Activated naive CD4-positive, alpha-beta T cell treated with anti-CD3 and anti-CD28 coated beads, Interleukin-2, amount 10 ng/mL, durations not matched to agents 7 days and 5 days (primary cell): ENCODE measurements at regions not wholly inside any gene's neighbourhood (a gene's known extent, or its start where the extent isn't known, plus 50 kb on each side); places are given as distances from the start of the nearest gene placed in this dataset.

Experiments
- CTCF ChIA-PET: fragments of 350-600 bp; sonication (Branson Sonifier 250); formaldehyde crosslinking; loops from one replicate; lab custom pipeline; 2021; ENCODE audit warnings: antibody characterized with exemption; lab: Charles Lee
- DNase-seq: peaks from one replicate; pipeline ENCODE4 v3.0.0-alpha.2; 2020
- H3K27ac Mint-ChIP-seq: one replicate; pipeline ENCODE4 v1.8.0; 2021; ENCODE audit warnings: mild to moderate bottlenecking, moderate library complexity, mixed read lengths
- H3K27me3 Mint-ChIP-seq: one replicate; pipeline ENCODE4 v1.8.0; 2021; ENCODE audit warnings: mild to moderate bottlenecking, mixed read lengths
- H3K36me3 Mint-ChIP-seq: one replicate; pipeline ENCODE4 v1.8.0; 2021; ENCODE audit warnings: mixed read lengths
- H3K4me1 Mint-ChIP-seq: one replicate; pipeline ENCODE4 v1.8.0; 2021; ENCODE audit warnings: mixed read lengths
- H3K4me3 Mint-ChIP-seq: one replicate; pipeline ENCODE4 v1.8.0; 2021; ENCODE audit warnings: mild to moderate bottlenecking, moderate library complexity, mixed read lengths
- H3K9me3 Mint-ChIP-seq: one replicate; pipeline ENCODE4 v1.8.0; 2021; ENCODE audit warnings: mixed read lengths

- Mint-ChIP-seq H3K36me3 (no peaks in the 10 kb centered on the region), H3K9me3 (peaks cover 4% of the 10 kb centered on the region), H3K27ac (no peak overlapping the region), H3K27me3 (no peaks in the 10 kb centered on the region), H3K4me1 (no peaks in the 10 kb centered on the region), H3K4me3 (no peak overlapping the region)
- CTCF ChIA-PET = no interaction called here
- no peak for DNase-seq
Observed at GRCh38 chr4:30953799-30954198, 233.6 kb downstream of the PCDH7 start.

GRCh38 chr4:30956916-30957315 is 236.7 kb downstream of the PCDH7 start:
- Mint-ChIP-seq H3K4me1 (no peaks in the 10 kb centered on the region), H3K9me3 (peaks cover 4% of the 10 kb centered on the region), H3K27ac (no peak overlapping the region), H3K36me3 (no peaks in the 10 kb centered on the region), H3K27me3 (no peaks in the 10 kb centered on the region), H3K4me3 (no peak overlapping the region)
- CTCF ChIA-PET = no interaction called here
- DNase-seq = no peak

- Mint-ChIP-seq H3K36me3 (no peaks in the 10 kb centered on the region), H3K4me3 (no peak overlapping the region), H3K4me1 (no peaks in the 10 kb centered on the region), H3K9me3 (peaks cover 4% of the 10 kb centered on the region), H3K27me3 (no peaks in the 10 kb centered on the region), H3K27ac (no peak overlapping the region)
- DNase-seq = no peak
- CTCF ChIA-PET = no interaction called here
Observed at GRCh38 chr4:30957706-30958105, 237.5 kb downstream of the PCDH7 start.

- H3K27me3 Mint-ChIP-seq = no peaks in the 10 kb centered on the region
- no peaks in the 10 kb centered on the region for H3K36me3 Mint-ChIP-seq
- H3K4me3 Mint-ChIP-seq = no peak overlapping the region
- CTCF ChIA-PET = no interaction called here
- H3K4me1 Mint-ChIP-seq = no peaks in the 10 kb centered on the region
- H3K9me3 Mint-ChIP-seq = peaks cover 6% of the 10 kb centered on the region
- no peak overlapping the region for H3K27ac Mint-ChIP-seq
- no peak for DNase-seq
Observed at GRCh38 chr4:30959781-30960485, 239.8 kb downstream of the PCDH7 start.

GRCh38 chr4:30962939-30963338 is 242.8 kb downstream of the PCDH7 start:
- H3K27me3 Mint-ChIP-seq = no peaks in the 10 kb centered on the region
- H3K36me3 Mint-ChIP-seq = no peaks in the 10 kb centered on the region
- H3K9me3 Mint-ChIP-seq = peaks cover 2% of the 10 kb centered on the region
- no peak for DNase-seq
- no peak overlapping the region for H3K27ac Mint-ChIP-seq
- no peak overlapping the region for H3K4me3 Mint-ChIP-seq
- CTCF ChIA-PET = no interaction called here
- H3K4me1 Mint-ChIP-seq = no peaks in the 10 kb centered on the region

GRCh38 chr4:30968926-30969325 is 248.8 kb downstream of the PCDH7 start:
- Mint-ChIP-seq H3K27ac (no peak overlapping the region), H3K4me3 (no peak overlapping the region), H3K4me1 (no peaks in the 10 kb centered on the region), H3K9me3 (peaks cover 4% of the 10 kb centered on the region), H3K36me3 (no peaks in the 10 kb centered on the region), H3K27me3 (no peaks in the 10 kb centered on the region)
- CTCF ChIA-PET = no interaction called here
- no peak for DNase-seq

GRCh38 chr4:30972542-30972941 is 252.4 kb downstream of the PCDH7 start:
- no peak overlapping the region for H3K4me3 Mint-ChIP-seq
- H3K4me1 Mint-ChIP-seq = no peaks in the 10 kb centered on the region
- no peak for DNase-seq
- H3K27me3 Mint-ChIP-seq = no peaks in the 10 kb centered on the region
- H3K36me3 Mint-ChIP-seq = no peaks in the 10 kb centered on the region
- no peak overlapping the region for H3K27ac Mint-ChIP-seq
- CTCF ChIA-PET = no interaction called here
- peaks cover 4% of the 10 kb centered on the region for H3K9me3 Mint-ChIP-seq

GRCh38 chr4:30973993-30974392 is 253.8 kb downstream of the PCDH7 start:
- H3K36me3 Mint-ChIP-seq = no peaks in the 10 kb centered on the region
- no peak overlapping the region for H3K27ac Mint-ChIP-seq
- no peak for DNase-seq
- H3K4me1 Mint-ChIP-seq = no peaks in the 10 kb centered on the region
- no peaks in the 10 kb centered on the region for H3K27me3 Mint-ChIP-seq
- H3K4me3 Mint-ChIP-seq = no peak overlapping the region
- H3K9me3 Mint-ChIP-seq = peaks cover 3% of the 10 kb centered on the region
- CTCF ChIA-PET = no interaction called here

GRCh38 chr4:30979402-30979801 is 259.2 kb downstream of the PCDH7 start:
- Mint-ChIP-seq H3K9me3 (peaks cover 5% of the 10 kb centered on the region), H3K36me3 (no peaks in the 10 kb centered on the region), H3K4me1 (no peaks in the 10 kb centered on the region), H3K27me3 (no peaks in the 10 kb centered on the region), H3K27ac (no peak overlapping the region), H3K4me3 (no peak overlapping the region)
- no peak for DNase-seq
- CTCF ChIA-PET = no interaction called here

- no peaks in the 10 kb centered on the region for H3K36me3 Mint-ChIP-seq
- no peaks in the 10 kb centered on the region for H3K27me3 Mint-ChIP-seq
- H3K4me1 Mint-ChIP-seq = no peaks in the 10 kb centered on the region
- CTCF ChIA-PET = no interaction called here
- peaks cover 3% of the 10 kb centered on the region for H3K9me3 Mint-ChIP-seq
- no peak overlapping the region for H3K4me3 Mint-ChIP-seq
- no peak for DNase-seq
- H3K27ac Mint-ChIP-seq = no peak overlapping the region
Observed at GRCh38 chr4:30989508-30989907, 269.3 kb downstream of the PCDH7 start.

GRCh38 chr4:30996841-30997240 is 276.7 kb downstream of the PCDH7 start:
- CTCF ChIA-PET = no interaction called here
- no peaks in the 10 kb centered on the region for H3K36me3 Mint-ChIP-seq
- no peaks in the 10 kb centered on the region for H3K9me3 Mint-ChIP-seq
- no peaks in the 10 kb centered on the region for H3K27me3 Mint-ChIP-seq
- no peaks in the 10 kb centered on the region for H3K4me1 Mint-ChIP-seq
- no peak overlapping the region for H3K27ac Mint-ChIP-seq
- DNase-seq = no peak
- no peak overlapping the region for H3K4me3 Mint-ChIP-seq

GRCh38 chr4:31005037-31005436 is 284.9 kb downstream of the PCDH7 start:
- peaks cover 4% of the 10 kb centered on the region for H3K9me3 Mint-ChIP-seq
- no peaks in the 10 kb centered on the region for H3K36me3 Mint-ChIP-seq
- no peak overlapping the region for H3K4me3 Mint-ChIP-seq
- no peaks in the 10 kb centered on the region for H3K27me3 Mint-ChIP-seq
- H3K4me1 Mint-ChIP-seq = no peaks in the 10 kb centered on the region
- DNase-seq = no peak
- H3K27ac Mint-ChIP-seq = no peak overlapping the region
- CTCF ChIA-PET = no interaction called here

GRCh38 chr4:31007858-31008257 is 287.7 kb downstream of the PCDH7 start:
- no peaks in the 10 kb centered on the region for H3K4me1 Mint-ChIP-seq
- no peaks in the 10 kb centered on the region for H3K27me3 Mint-ChIP-seq
- H3K4me3 Mint-ChIP-seq = no peak overlapping the region
- peaks cover 4% of the 10 kb centered on the region for H3K9me3 Mint-ChIP-seq
- no peak for DNase-seq
- H3K36me3 Mint-ChIP-seq = no peaks in the 10 kb centered on the region
- no peak overlapping the region for H3K27ac Mint-ChIP-seq
- CTCF ChIA-PET = no interaction called here

GRCh38 chr4:31009926-31010325 is 289.8 kb downstream of the PCDH7 start:
- H3K4me1 Mint-ChIP-seq = no peaks in the 10 kb centered on the region
- peaks cover 2% of the 10 kb centered on the region for H3K9me3 Mint-ChIP-seq
- no peaks in the 10 kb centered on the region for H3K36me3 Mint-ChIP-seq
- no peaks in the 10 kb centered on the region for H3K27me3 Mint-ChIP-seq
- no peak overlapping the region for H3K27ac Mint-ChIP-seq
- CTCF ChIA-PET = no interaction called here
- no peak overlapping the region for H3K4me3 Mint-ChIP-seq
- DNase-seq = no peak

GRCh38 chr4:31015123-31015522 is 295.0 kb downstream of the PCDH7 start:
- Mint-ChIP-seq H3K27ac (no peak overlapping the region), H3K4me1 (no peaks in the 10 kb centered on the region), H3K9me3 (peaks cover 4% of the 10 kb centered on the region), H3K36me3 (no peaks in the 10 kb centered on the region), H3K27me3 (no peaks in the 10 kb centered on the region), H3K4me3 (no peak overlapping the region)
- DNase-seq = no peak
- CTCF ChIA-PET = no interaction called here
